Muscle layer of duodenum (tissue), 2 donors: ENCODE measurements at regions not wholly inside any gene's neighbourhood (a gene's known extent, or its start where the extent isn't known, plus 50 kb on each side); places are given as distances from the start of the nearest gene placed in this dataset.

ENCODE experiments used
- H3K27ac ChIP-seq: one replicate; pipeline ENCODE4 v1.7.0; 2013; ENCODE audit warnings: mild to moderate bottlenecking, low read length
- H3K27me3 ChIP-seq: one replicate; pipeline ENCODE4 v1.7.0; 2013; ENCODE audit warnings: low read depth, mild to moderate bottlenecking, control low read depth, low read length
- H3K36me3 ChIP-seq, 2 donors: one replicate each; pipeline ENCODE4 v1.7.0; 2013; ENCODE audit warnings: low read length in 2 of 2, control low read depth in 1 of 2, mild to moderate bottlenecking in 1 of 2; ENCODE audit not compliant: insufficient read depth in 2 of 2, control insufficient read depth in 1 of 2
- H3K4me1 ChIP-seq, 2 donors: one replicate each; pipeline ENCODE4 v1.7.0; 2013; ENCODE audit warnings: low read length in 2 of 2, mild to moderate bottlenecking in 2 of 2, control low read depth in 1 of 2, moderate library complexity in 1 of 2; ENCODE audit not compliant: insufficient read depth in 2 of 2, control insufficient read depth in 1 of 2
- H3K4me3 ChIP-seq, 2 donors: one replicate each; pipeline ENCODE4 v1.7.0; 2013; ENCODE audit warnings: low read length in 2 of 2, low read depth in 1 of 2, mild to moderate bottlenecking in 1 of 2
- H3K9me3 ChIP-seq, 2 donors: one replicate each; pipeline ENCODE4 v1.7.0; 2013; ENCODE audit warnings: low read length in 2 of 2, control low read depth in 1 of 2, mild to moderate bottlenecking in 1 of 2; ENCODE audit not compliant: control insufficient read depth in 1 of 2
- donor health status: healthy.

DNA sequence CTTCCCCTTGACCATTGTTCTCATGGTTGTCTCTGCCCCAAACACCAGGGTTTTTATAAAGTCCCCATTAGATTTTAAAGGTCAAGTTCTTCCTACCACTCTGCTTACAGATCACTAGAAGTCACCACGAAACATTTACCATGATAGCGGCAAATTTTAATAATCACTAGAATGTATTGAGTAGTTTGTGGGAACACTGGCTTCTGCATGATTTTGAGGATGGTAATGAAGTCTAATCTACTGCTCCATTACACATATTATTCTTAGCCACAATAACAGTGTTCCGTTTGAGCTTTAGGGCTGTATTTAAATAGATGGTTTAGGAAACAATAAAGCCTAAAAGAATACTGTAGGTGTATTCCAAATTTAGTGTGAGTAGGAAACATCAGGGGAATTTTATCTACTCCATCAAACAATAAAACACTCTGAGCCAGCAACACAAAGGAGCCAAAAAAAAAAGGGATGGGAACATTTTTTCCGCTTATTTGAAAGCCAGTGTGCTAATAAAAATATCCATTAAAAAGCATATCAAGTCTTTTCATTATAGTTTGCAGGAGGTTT is 49.7 kb downstream of the KLF12 start:
- no peaks in the 10 kb centered on the region for H3K27me3 ChIP-seq
- H3K4me3 ChIP-seq: no peak overlapping the region
- H3K36me3 ChIP-seq: no peaks in the 10 kb centered on the region
- no peaks in the 10 kb centered on the region for H3K9me3 ChIP-seq
- peaks cover 0 to 7% of the 10 kb centered on the region in 2 donors for H3K4me1 ChIP-seq
- H3K27ac ChIP-seq: no peak overlapping the region

- no peak overlapping the region for H3K27ac ChIP-seq
- no peaks in the 10 kb centered on the region for H3K36me3 ChIP-seq
- peaks cover 3 to 16% of the 10 kb centered on the region in 2 donors for H3K4me1 ChIP-seq
- no peak overlapping the region for H3K4me3 ChIP-seq
- H3K27me3 ChIP-seq: no peaks in the 10 kb centered on the region
- H3K9me3 ChIP-seq: no peaks in the 10 kb centered on the region
These were observed 51.5 kb downstream of the KLF12 start for GRCh38 chr13:74082741-74083160.

GRCh38 chr13:74080762-74081161 is 53.4 kb downstream of the KLF12 start:
- Histone ChIP-seq H3K36me3 (no peaks in the 10 kb centered on the region), H3K4me1 (peaks cover 6 to 21% of the 10 kb centered on the region in 2 donors)

GRCh38 chr13:74077792-74078191 is 56.4 kb downstream of the KLF12 start:
- H3K27ac ChIP-seq: peak overlapping the region; percentile 24
- H3K4me3 ChIP-seq: peak overlapping the region in 1 of 2 donors; percentile 19

More at GRCh38 chr13:74080762-74081161, 53.4 kb downstream of the KLF12 start:
- Histone ChIP-seq H3K9me3 (no peaks in the 10 kb centered on the region), H3K27me3 (no peaks in the 10 kb centered on the region), H3K4me3 (no peak overlapping the region), H3K27ac (no peak overlapping the region)

DNA sequence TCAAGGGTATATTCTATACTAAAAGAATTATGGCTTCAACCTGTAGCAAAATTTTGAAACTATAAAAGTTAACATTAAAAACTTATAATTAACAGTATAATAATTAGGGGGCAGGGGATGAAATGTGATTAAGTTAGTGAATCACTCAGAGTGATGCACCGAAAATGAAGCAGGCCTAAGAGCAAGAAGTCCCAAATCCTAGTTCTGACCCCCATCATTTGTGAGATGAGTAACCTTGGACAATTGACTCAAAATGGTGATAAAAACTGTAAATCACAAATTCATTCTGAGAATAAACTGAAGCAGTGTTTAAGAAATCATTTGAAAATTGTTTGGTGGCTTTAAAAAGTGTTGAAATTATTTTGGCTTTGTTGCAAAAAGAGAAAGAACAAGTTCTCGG is 56.8 kb downstream of the KLF12 start:
- no peaks in the 10 kb centered on the region for H3K27me3 ChIP-seq
- H3K4me1 ChIP-seq: peaks cover 6 to 39% of the 10 kb centered on the region in 2 donors
- peak overlapping the region; percentile 24 for H3K27ac ChIP-seq
- H3K4me3 ChIP-seq: peak overlapping the region in 1 of 2 donors; percentile 19
- no peaks in the 10 kb centered on the region for H3K36me3 ChIP-seq
- H3K9me3 ChIP-seq: no peaks in the 10 kb centered on the region

More at GRCh38 chr13:74077792-74078191, 56.4 kb downstream of the KLF12 start:
- H3K9me3 ChIP-seq: no peaks in the 10 kb centered on the region
- no peaks in the 10 kb centered on the region for H3K27me3 ChIP-seq
- H3K4me1 ChIP-seq: peaks cover 6 to 39% of the 10 kb centered on the region in 2 donors
- no peaks in the 10 kb centered on the region for H3K36me3 ChIP-seq

GRCh38 chr13:74074723-74075122 is 59.5 kb downstream of the KLF12 start:
- H3K27me3 ChIP-seq: no peaks in the 10 kb centered on the region
- no peaks in the 10 kb centered on the region for H3K36me3 ChIP-seq
- no peaks in the 10 kb centered on the region for H3K9me3 ChIP-seq
- no peak overlapping the region for H3K27ac ChIP-seq
- peaks cover 6 to 39% of the 10 kb centered on the region in 2 donors for H3K4me1 ChIP-seq
- H3K4me3 ChIP-seq: no peak overlapping the region

DNA sequence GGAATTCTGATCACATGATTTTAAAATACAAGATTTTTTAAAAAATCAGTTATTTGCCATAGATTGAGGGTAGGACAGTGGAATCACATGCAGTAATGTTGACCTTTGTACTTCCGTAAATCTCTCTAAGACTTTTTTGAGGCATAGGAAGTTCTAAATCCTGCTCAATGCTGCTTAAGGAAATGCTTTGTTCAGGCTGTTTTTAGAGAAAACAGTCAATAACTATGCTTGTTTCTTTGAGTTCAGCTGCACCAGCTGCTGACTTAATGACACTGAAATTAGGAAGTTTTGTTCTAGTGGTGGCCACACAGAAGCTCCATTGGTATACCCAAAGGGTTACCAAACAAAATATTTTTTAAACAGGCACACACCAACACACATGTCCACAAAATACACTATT is 60.9 kb downstream of the KLF12 start:
- no peaks in the 10 kb centered on the region for H3K36me3 ChIP-seq
- H3K27ac ChIP-seq: no peak overlapping the region
- no peaks in the 10 kb centered on the region for H3K9me3 ChIP-seq
- H3K27me3 ChIP-seq: no peaks in the 10 kb centered on the region
- peaks cover 6 to 31% of the 10 kb centered on the region in 2 donors for H3K4me1 ChIP-seq
- H3K4me3 ChIP-seq: no peak overlapping the region

GRCh38 chr13:74070513-74070912 is 63.7 kb downstream of the KLF12 start:
- Histone ChIP-seq H3K36me3 (no peaks in the 10 kb centered on the region), H3K27ac (no peak overlapping the region), H3K9me3 (no peaks in the 10 kb centered on the region), H3K27me3 (no peaks in the 10 kb centered on the region), H3K4me3 (no peak overlapping the region), H3K4me1 (peaks cover 0 to 26% of the 10 kb centered on the region in 2 donors)

DNA sequence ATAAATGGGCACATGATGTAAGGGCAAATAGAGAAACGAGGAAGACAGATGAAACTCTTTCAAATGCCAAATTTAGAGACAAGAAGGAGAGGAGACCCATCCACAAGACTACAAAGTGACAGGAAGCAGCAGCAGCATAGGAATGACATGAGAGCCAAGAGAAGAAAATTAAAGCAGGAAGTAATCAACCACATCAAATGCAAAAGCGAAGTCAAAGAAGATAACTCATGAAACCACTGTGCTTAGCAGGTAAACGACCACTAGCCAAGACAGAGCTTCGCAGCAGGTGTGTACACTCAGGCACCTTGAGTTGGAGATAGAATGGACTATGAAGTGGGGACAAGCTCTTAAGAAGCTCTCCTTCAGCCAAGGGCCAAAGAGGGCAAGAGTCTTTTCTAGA is 64.1 kb downstream of the KLF12 start:
- Histone ChIP-seq H3K9me3 (no peaks in the 10 kb centered on the region), H3K4me1 (peaks cover 0 to 21% of the 10 kb centered on the region in 2 donors), H3K36me3 (no peaks in the 10 kb centered on the region), H3K27ac (no peak overlapping the region), H3K27me3 (no peaks in the 10 kb centered on the region), H3K4me3 (no peak overlapping the region)

GRCh38 chr13:74068471-74068870 is 65.7 kb downstream of the KLF12 start:
- Histone ChIP-seq H3K9me3 (no peaks in the 10 kb centered on the region), H3K36me3 (no peaks in the 10 kb centered on the region)

DNA sequence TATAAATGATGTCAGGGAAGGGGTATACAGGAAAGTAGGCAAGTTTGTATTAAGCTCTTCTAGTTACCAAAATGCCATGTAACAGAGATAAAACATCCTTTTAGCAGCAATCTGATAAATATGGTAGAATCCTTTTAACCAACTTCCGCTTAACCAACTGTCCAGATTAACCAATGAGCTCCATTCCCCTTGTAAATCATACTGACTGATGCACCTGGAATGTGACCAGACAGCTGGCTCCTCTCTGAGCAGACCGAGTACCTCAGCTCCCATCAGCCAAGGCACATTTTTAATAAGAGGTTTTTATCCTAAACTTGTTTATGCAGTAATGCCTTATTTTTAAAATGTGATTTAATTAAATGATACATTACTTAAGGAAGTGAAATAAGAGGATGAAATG is 66.4 kb downstream of the KLF12 start:
- H3K27ac ChIP-seq: no peak overlapping the region
- no peak overlapping the region for H3K4me3 ChIP-seq
- H3K27me3 ChIP-seq: no peaks in the 10 kb centered on the region
- no peaks in the 10 kb centered on the region for H3K36me3 ChIP-seq
- no peaks in the 10 kb centered on the region for H3K9me3 ChIP-seq
- H3K4me1 ChIP-seq: peaks cover 0 to 24% of the 10 kb centered on the region in 2 donors

More at GRCh38 chr13:74068471-74068870, 65.7 kb downstream of the KLF12 start:
- H3K27me3 ChIP-seq: no peaks in the 10 kb centered on the region
- no peak overlapping the region for H3K27ac ChIP-seq
- no peak overlapping the region for H3K4me3 ChIP-seq
- H3K4me1 ChIP-seq: peaks cover 0 to 18% of the 10 kb centered on the region in 2 donors

DNA sequence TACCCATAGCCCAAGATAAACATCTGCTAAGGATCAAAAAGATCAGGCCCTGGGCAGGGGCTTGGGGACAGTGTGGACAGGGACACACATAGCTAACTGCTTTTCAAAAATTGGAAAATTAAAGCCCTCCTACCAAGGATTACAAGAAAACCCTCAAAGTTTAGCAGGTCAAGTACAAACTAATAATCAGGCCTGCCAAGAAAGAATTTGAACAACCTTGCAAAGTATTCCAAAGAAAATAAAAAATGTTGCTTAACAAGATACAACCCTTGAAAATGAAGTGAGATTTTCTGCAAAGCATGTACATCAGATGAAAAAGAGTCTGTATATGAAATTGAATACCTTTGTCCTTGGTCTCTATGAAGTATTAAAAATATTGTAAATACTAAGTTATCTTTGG is 67.3 kb downstream of the KLF12 start:
- Histone ChIP-seq H3K9me3 (no peaks in the 10 kb centered on the region), H3K4me3 (no peak overlapping the region), H3K27me3 (no peaks in the 10 kb centered on the region), H3K4me1 (peaks cover 0 to 24% of the 10 kb centered on the region in 2 donors), H3K36me3 (no peaks in the 10 kb centered on the region), H3K27ac (no peak overlapping the region)
